C4-2B (cell line): ENCODE measurements at regions not wholly inside any gene's neighbourhood (a gene's known extent, or its start where the extent isn't known, plus 50 kb on each side); places are given as distances from the start of the nearest gene placed in this dataset.

Experiments used
- ZFX ChIP-seq: fragments of 450-650 bp; IDR thresholded peaks from 2 replicates; pipeline ENCODE4 v1.6.1; 2017
- TF ChIP-seq, protein P1 (sequence below): fragments of 450-650 bp; conservative IDR thresholded peaks from 2 replicates; pipeline ENCODE4 v1.5.1; 2017; ENCODE audit warnings: mild to moderate bottlenecking

DNA sequence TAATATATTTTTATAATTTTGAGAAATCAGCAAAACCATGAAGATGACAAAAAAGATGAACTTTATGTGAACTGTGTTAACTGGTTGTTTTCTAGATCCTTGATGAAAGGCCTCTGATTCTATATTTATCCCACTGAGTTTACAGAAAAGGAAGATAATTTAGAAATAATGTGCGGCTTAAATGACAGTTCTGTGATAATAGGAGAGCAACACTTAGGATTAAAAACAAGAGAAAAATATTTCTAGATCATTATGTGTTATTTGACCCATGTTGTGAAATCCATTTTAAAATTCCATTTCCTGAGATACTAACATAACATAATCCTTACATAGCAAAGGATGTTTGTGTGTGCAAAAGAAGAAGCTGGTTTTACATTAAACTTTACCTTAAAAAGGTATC is 598.0 kb downstream of the DIPK2A start:
- TF ChIP-seq, protein P1, sequence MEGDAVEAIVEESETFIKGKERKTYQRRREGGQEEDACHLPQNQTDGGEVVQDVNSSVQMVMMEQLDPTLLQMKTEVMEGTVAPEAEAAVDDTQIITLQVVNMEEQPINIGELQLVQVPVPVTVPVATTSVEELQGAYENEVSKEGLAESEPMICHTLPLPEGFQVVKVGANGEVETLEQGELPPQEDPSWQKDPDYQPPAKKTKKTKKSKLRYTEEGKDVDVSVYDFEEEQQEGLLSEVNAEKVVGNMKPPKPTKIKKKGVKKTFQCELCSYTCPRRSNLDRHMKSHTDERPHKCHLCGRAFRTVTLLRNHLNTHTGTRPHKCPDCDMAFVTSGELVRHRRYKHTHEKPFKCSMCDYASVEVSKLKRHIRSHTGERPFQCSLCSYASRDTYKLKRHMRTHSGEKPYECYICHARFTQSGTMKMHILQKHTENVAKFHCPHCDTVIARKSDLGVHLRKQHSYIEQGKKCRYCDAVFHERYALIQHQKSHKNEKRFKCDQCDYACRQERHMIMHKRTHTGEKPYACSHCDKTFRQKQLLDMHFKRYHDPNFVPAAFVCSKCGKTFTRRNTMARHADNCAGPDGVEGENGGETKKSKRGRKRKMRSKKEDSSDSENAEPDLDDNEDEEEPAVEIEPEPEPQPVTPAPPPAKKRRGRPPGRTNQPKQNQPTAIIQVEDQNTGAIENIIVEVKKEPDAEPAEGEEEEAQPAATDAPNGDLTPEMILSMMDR = no peak
- no peak for TF ChIP-seq ZFX
